ENCODE measurements at regions not wholly inside any gene's neighbourhood (a gene's known extent, or its start where the extent isn't known, plus 50 kb on each side); places are given as distances from the start of the nearest gene placed in this dataset.

DNA sequence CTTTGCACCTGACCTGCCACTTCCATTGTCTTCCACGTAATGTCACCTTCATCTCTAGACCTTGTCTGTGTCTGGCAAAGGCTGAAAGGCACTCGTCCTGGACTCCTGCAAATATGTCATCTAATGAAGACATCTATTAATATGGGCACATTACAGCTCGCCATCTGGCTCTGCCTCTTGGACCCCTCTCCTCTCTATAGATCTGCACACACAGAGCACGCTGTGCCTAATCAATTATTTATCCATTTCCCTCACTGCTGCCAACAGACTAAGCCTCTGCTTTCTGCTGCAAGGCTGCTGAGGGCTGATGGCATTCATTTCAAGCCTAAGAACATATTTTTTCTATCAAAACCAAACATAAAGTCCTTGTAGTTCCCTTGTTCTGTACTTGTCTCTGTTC, 573.0 kb downstream of the TUSC7 start:
- Histone ChIP-seq H4K91ac (ENCODE audit: low read length) (no peak overlapping the region), H2BK5ac (ENCODE audit: low read depth, low read length, poor library complexity, severe bottlenecking) (no peak overlapping the region), H4K8ac (ENCODE audit: low read length) (no peak overlapping the region), H3K14ac (ENCODE audit: low read length in 2 of 2) (no peak overlapping the region), H3K9me3 (ENCODE audit: control insufficient read depth, low read length) (no peaks in the 10 kb centered on the region), H3K4me3 (ENCODE audit: insufficient read depth in 1 of 2, low read depth in 1 of 2, low read length in 2 of 2) (no peak overlapping the region), H3K27ac (ENCODE audit: low read length, poor library complexity, severe bottlenecking) (no peak overlapping the region), H3K4me2 (ENCODE audit: low read length, poor library complexity, severe bottlenecking) (no peak overlapping the region), H3K36me3 (ENCODE audit: control insufficient read depth in 1 of 2, insufficient read depth in 2 of 2, low read depth in 1 of 2, low read length in 2 of 2) (no peaks in the 10 kb centered on the region), H3K27me3 (ENCODE audit: control insufficient read depth in 1 of 2, insufficient read depth in 1 of 2, low read length in 2 of 2) (no peaks in the 10 kb centered on the region), H3K9ac (ENCODE audit: low read length) (no peak overlapping the region), H3K4ac (ENCODE audit: low read depth in 1 of 2, low read length in 2 of 2) (no peak overlapping the region), H2AFZ (ENCODE audit: low read depth, low read length) (no peak overlapping the region), H2BK15ac (ENCODE audit: low read depth, poor library complexity, severe bottlenecking) (no peak overlapping the region), H2BK120ac (ENCODE audit: low read depth, low read length) (no peak overlapping the region), H3K4me1 (ENCODE audit: control insufficient read depth, insufficient read depth, low read depth, low read length) (peaks cover 3% of the 10 kb centered on the region), H3K79me1 (replicated peaks; ENCODE audit: low read length, poor library complexity, severe bottlenecking) (no peaks in the 10 kb centered on the region), H2AK5ac (ENCODE audit: low read length, severe bottlenecking) (no peak overlapping the region), H2BK12ac (ENCODE audit: low read length in 2 of 2) (no peak overlapping the region), H3K23ac (ENCODE audit: low read length in 2 of 2) (no peak overlapping the region), H3K18ac (ENCODE audit: low read depth in 1 of 2, low read length in 2 of 2) (no peak overlapping the region)
- DNase-seq: no peak
- 77% methylated on average over 4 of the region's 4 CpGs for WGBS

DNA sequence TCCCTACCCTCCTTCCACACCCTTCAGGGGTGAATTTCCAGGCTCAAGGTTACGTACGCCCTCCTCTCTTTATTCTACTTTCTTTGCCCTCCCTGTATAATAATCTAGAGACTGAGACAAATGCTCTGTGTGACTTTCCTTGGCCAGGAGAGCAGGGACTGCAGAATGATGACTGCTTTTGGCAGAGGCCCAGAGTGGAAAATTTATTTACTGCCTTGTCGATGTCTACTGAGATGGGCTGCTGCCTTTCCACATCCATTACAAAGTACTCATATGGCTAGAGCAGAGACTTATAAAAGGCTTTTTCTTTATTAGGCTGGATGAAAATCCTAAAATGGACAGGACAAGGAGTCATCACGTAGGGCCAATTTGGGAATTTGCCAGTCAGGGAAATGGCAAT, 576.2 kb downstream of the TUSC7 start:
- no peak for DNase-seq
- Histone ChIP-seq H3K27me3 (ENCODE audit: control insufficient read depth in 1 of 2, insufficient read depth in 1 of 2, low read length in 2 of 2) (no peaks in the 10 kb centered on the region), H2BK5ac (ENCODE audit: low read depth, low read length, poor library complexity, severe bottlenecking) (no peak overlapping the region), H3K14ac (ENCODE audit: low read length in 2 of 2) (no peak overlapping the region), H3K23ac (ENCODE audit: low read length in 2 of 2) (no peak overlapping the region), H3K4me2 (ENCODE audit: low read length, poor library complexity, severe bottlenecking) (no peak overlapping the region), H2AFZ (ENCODE audit: low read depth, low read length) (no peak overlapping the region), H4K91ac (ENCODE audit: low read length) (no peak overlapping the region), H3K4me3 (ENCODE audit: insufficient read depth in 1 of 2, low read depth in 1 of 2, low read length in 2 of 2) (no peak overlapping the region), H3K4me1 (ENCODE audit: control insufficient read depth, insufficient read depth, low read depth, low read length) (no peaks in the 10 kb centered on the region), H3K9ac (ENCODE audit: low read length) (no peak overlapping the region), H3K9me3 (ENCODE audit: control insufficient read depth, low read length) (no peaks in the 10 kb centered on the region), H4K8ac (ENCODE audit: low read length) (no peak overlapping the region), H3K18ac (ENCODE audit: low read depth in 1 of 2, low read length in 2 of 2) (no peak overlapping the region), H3K27ac (ENCODE audit: low read length, poor library complexity, severe bottlenecking) (no peak overlapping the region), H2BK15ac (ENCODE audit: low read depth, poor library complexity, severe bottlenecking) (no peak overlapping the region), H3K79me1 (replicated peaks; ENCODE audit: low read length, poor library complexity, severe bottlenecking) (no peaks in the 10 kb centered on the region), H2BK120ac (ENCODE audit: low read depth, low read length) (no peak overlapping the region), H3K36me3 (ENCODE audit: control insufficient read depth in 1 of 2, insufficient read depth in 2 of 2, low read depth in 1 of 2, low read length in 2 of 2) (no peaks in the 10 kb centered on the region), H2AK5ac (ENCODE audit: low read length, severe bottlenecking) (no peak overlapping the region), H2BK12ac (ENCODE audit: low read length in 2 of 2) (no peak overlapping the region), H3K4ac (ENCODE audit: low read depth in 1 of 2, low read length in 2 of 2) (no peak overlapping the region)
- 0% methylated on average over 1 of the region's 4 CpGs for WGBS

GRCh38 chr3:117286488-117286887, 576.9 kb downstream of the TUSC7 start:
- no peak overlapping the region for H2AK5ac ChIP-seq (ENCODE audit: low read length, severe bottlenecking)
- no peak overlapping the region for H3K4me2 ChIP-seq (ENCODE audit: low read length, poor library complexity, severe bottlenecking)

DNA sequence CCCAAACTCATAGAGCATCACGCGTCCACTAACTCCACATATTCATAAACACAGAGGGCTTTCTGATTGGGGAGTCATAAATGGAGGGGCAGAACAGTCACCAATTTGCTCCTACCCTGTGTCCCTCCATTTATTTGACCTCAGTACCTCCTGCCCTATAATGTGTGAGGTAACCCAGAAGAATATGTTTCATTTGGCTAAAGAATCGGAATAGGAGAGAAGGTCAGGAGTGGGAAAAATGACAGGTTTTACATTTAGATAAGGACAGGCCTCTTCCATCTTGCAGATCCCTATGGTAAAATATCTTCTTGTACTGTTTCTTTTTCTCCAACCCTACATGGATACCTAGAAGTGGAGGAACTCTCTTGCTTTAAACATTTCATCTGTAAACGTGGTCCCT, 578.0 kb downstream of the TUSC7 start:
- H3K4me1 ChIP-seq (ENCODE audit: control insufficient read depth, insufficient read depth, low read depth, low read length): no peaks in the 10 kb centered on the region
- H3K27me3 ChIP-seq (ENCODE audit: control insufficient read depth in 1 of 2, insufficient read depth in 1 of 2, low read length in 2 of 2): no peaks in the 10 kb centered on the region
- H3K4me2 ChIP-seq (ENCODE audit: low read length, poor library complexity, severe bottlenecking): no peak overlapping the region
- no peak overlapping the region for H3K14ac ChIP-seq (ENCODE audit: low read length in 2 of 2)
- no peak overlapping the region for H3K4me3 ChIP-seq (ENCODE audit: insufficient read depth in 1 of 2, low read depth in 1 of 2, low read length in 2 of 2)
- no peak overlapping the region for H2BK120ac ChIP-seq (ENCODE audit: low read depth, low read length)
- no peak overlapping the region for H2BK5ac ChIP-seq (ENCODE audit: low read depth, low read length, poor library complexity, severe bottlenecking)
- DNase-seq: no peak
- H3K4ac ChIP-seq (ENCODE audit: low read depth in 1 of 2, low read length in 2 of 2): no peak overlapping the region
- no peak overlapping the region for H2AK5ac ChIP-seq (ENCODE audit: low read length, severe bottlenecking)
- H3K27ac ChIP-seq (ENCODE audit: low read length, poor library complexity, severe bottlenecking): no peak overlapping the region
- H2BK15ac ChIP-seq (ENCODE audit: low read depth, poor library complexity, severe bottlenecking): no peak overlapping the region
- H4K91ac ChIP-seq (ENCODE audit: low read length): no peak overlapping the region
- H4K8ac ChIP-seq (ENCODE audit: low read length): no peak overlapping the region
- H2AFZ ChIP-seq (ENCODE audit: low read depth, low read length): no peak overlapping the region
- no peak overlapping the region for H3K9ac ChIP-seq (ENCODE audit: low read length)
- no peaks in the 10 kb centered on the region for H3K9me3 ChIP-seq (ENCODE audit: control insufficient read depth, low read length)
- H2BK12ac ChIP-seq (ENCODE audit: low read length in 2 of 2): no peak overlapping the region
- no peak overlapping the region for H3K18ac ChIP-seq (ENCODE audit: low read depth in 1 of 2, low read length in 2 of 2)
- 67% methylated on average over 1 of the region's 4 CpGs for WGBS
- no peaks in the 10 kb centered on the region for H3K79me1 ChIP-seq (replicated peaks; ENCODE audit: low read length, poor library complexity, severe bottlenecking)
- H3K36me3 ChIP-seq (ENCODE audit: control insufficient read depth in 1 of 2, insufficient read depth in 2 of 2, low read depth in 1 of 2, low read length in 2 of 2): no peaks in the 10 kb centered on the region
- no peak overlapping the region for H3K23ac ChIP-seq (ENCODE audit: low read length in 2 of 2)

More at GRCh38 chr3:117286488-117286887, 576.9 kb downstream of the TUSC7 start:
- H3K4me3 ChIP-seq (ENCODE audit: insufficient read depth in 1 of 2, low read depth in 1 of 2, low read length in 2 of 2): no peak overlapping the region
- H3K4ac ChIP-seq (ENCODE audit: low read depth in 1 of 2, low read length in 2 of 2): no peak overlapping the region
- no peaks in the 10 kb centered on the region for H3K4me1 ChIP-seq (ENCODE audit: control insufficient read depth, insufficient read depth, low read depth, low read length)
- no peaks in the 10 kb centered on the region for H3K27me3 ChIP-seq (ENCODE audit: control insufficient read depth in 1 of 2, insufficient read depth in 1 of 2, low read length in 2 of 2)
- no peak overlapping the region for H3K9ac ChIP-seq (ENCODE audit: low read length)
- H3K23ac ChIP-seq (ENCODE audit: low read length in 2 of 2): no peak overlapping the region
- H2BK5ac ChIP-seq (ENCODE audit: low read depth, low read length, poor library complexity, severe bottlenecking): no peak overlapping the region
- H3K9me3 ChIP-seq (ENCODE audit: control insufficient read depth, low read length): no peaks in the 10 kb centered on the region
- H2BK15ac ChIP-seq (ENCODE audit: low read depth, poor library complexity, severe bottlenecking): no peak overlapping the region
- no peaks in the 10 kb centered on the region for H3K36me3 ChIP-seq (ENCODE audit: control insufficient read depth in 1 of 2, insufficient read depth in 2 of 2, low read depth in 1 of 2, low read length in 2 of 2)
- no peak overlapping the region for H3K18ac ChIP-seq (ENCODE audit: low read depth in 1 of 2, low read length in 2 of 2)
- no peak overlapping the region for H2BK12ac ChIP-seq (ENCODE audit: low read length in 2 of 2)
- no peak overlapping the region for H3K14ac ChIP-seq (ENCODE audit: low read length in 2 of 2)
- H4K8ac ChIP-seq (ENCODE audit: low read length): no peak overlapping the region
- H3K79me1 ChIP-seq (replicated peaks; ENCODE audit: low read length, poor library complexity, severe bottlenecking): no peaks in the 10 kb centered on the region
- DNase-seq: no peak
- no peak overlapping the region for H2AFZ ChIP-seq (ENCODE audit: low read depth, low read length)
- H3K27ac ChIP-seq (ENCODE audit: low read length, poor library complexity, severe bottlenecking): no peak overlapping the region
- no peak overlapping the region for H2BK120ac ChIP-seq (ENCODE audit: low read depth, low read length)
- no peak overlapping the region for H4K91ac ChIP-seq (ENCODE audit: low read length)

Data from mesenchymal stem cell (in vitro differentiated cells and primary cell).